GM23248 (cell line): ENCODE measurements at regions not wholly inside any gene's neighbourhood (a gene's known extent, or its start where the extent isn't known, plus 50 kb on each side); places are given as distances from the start of the nearest gene placed in this dataset.

Experiments
- DNase-seq: peaks from one replicate; pipeline ENCODE4 v3.0.0-alpha.2; 2015
- H2AFZ ChIP-seq: fragments of 200-600 bp; sonication (generic); 2 replicates; pipeline ENCODE4 v1.6.1; 2016; ENCODE audit warnings: antibody characterized with exemption
- H3F3A ChIP-seq: fragments of 200-600 bp; sonication (generic); 2 replicates; pipeline ENCODE4 v1.6.1; 2016; ENCODE audit warnings: mild to moderate bottlenecking, antibody characterized with exemption, mixed run types; ENCODE audit not compliant: insufficient read depth
- H3K27ac ChIP-seq: fragments of 200-600 bp; sonication (generic); 2 replicates; pipeline ENCODE4 v1.5.1; 2016; ENCODE audit warnings: mild to moderate bottlenecking
- H3K27me3 ChIP-seq: fragments of 200-600 bp; sonication (generic); replicated peaks from 2 replicates; pipeline ENCODE4 v1.6.1; 2016; ENCODE audit warnings: mild to moderate bottlenecking; ENCODE audit not compliant: insufficient read depth
- H3K36me3 ChIP-seq: fragments of 200-600 bp; sonication (generic); 2 replicates; pipeline ENCODE4 v1.6.1; 2016; ENCODE audit warnings: low read depth, mild to moderate bottlenecking
- H3K4me1 ChIP-seq: fragments of 200-600 bp; sonication (generic); 2 replicates; pipeline ENCODE4 v1.6.1; 2016; ENCODE audit warnings: mild to moderate bottlenecking; ENCODE audit not compliant: insufficient read depth
- H3K4me2 ChIP-seq: fragments of 200-600 bp; sonication (generic); one replicate; pipeline ENCODE4 v1.6.1; 2016; ENCODE audit warnings: mild to moderate bottlenecking; ENCODE audit not compliant: unreplicated experiment
- H3K4me3 ChIP-seq: fragments of 200-600 bp; sonication (generic); 2 replicates; pipeline ENCODE4 v1.5.1; 2016; ENCODE audit warnings: mild to moderate bottlenecking
- H3K79me2 ChIP-seq: fragments of 200-600 bp; sonication (generic); 2 replicates; pipeline ENCODE4 v1.6.1; 2016; ENCODE audit warnings: mild to moderate bottlenecking; ENCODE audit not compliant: insufficient read depth
- H3K9ac ChIP-seq: fragments of 200-600 bp; sonication (generic); 2 replicates; pipeline ENCODE4 v1.6.1; 2016; ENCODE audit warnings: mild to moderate bottlenecking
- H3K9me2 ChIP-seq: fragments of 200-600 bp; sonication (generic); 2 replicates; pipeline ENCODE4 v1.6.1; 2016; ENCODE audit warnings: mixed run types, mild to moderate bottlenecking, moderate library complexity; ENCODE audit not compliant: insufficient read depth
- H3K9me3 ChIP-seq: fragments of 200-600 bp; sonication (generic); one replicate; pipeline ENCODE4 v1.6.1; 2017; ENCODE audit warnings: low read depth
- H4K20me1 ChIP-seq: fragments of 200-600 bp; sonication (generic); 2 replicates; pipeline ENCODE4 v1.6.0; 2016; ENCODE audit not compliant: insufficient read depth
- EZH2 ChIP-seq: fragments of 200-600 bp; sonication (generic); IDR thresholded peaks from 2 replicates; pipeline ENCODE4 v1.6.1; 2018; ENCODE audit warnings: antibody characterized with exemption, mild to moderate bottlenecking; ENCODE audit not compliant: insufficient read depth, poor library complexity, severe bottlenecking
- EZH2phosphoT487 ChIP-seq: fragments of 200-600 bp; sonication (generic); IDR thresholded peaks from 2 replicates; pipeline ENCODE4 v1.6.1; 2018; ENCODE audit warnings: antibody characterized with exemption, moderate library complexity, mild to moderate bottlenecking, low read depth; ENCODE audit not compliant: insufficient read depth
- WGBS, 2 experiments: methylation state at CpG; one replicate each; pipeline ENCODE4 v1.1.6; 2015 to 2017; ENCODE audit warnings: low lambda C conversion rate in 2 of 2, low coverage in 1 of 2; ENCODE audit errors: missing lambda C conversion rate in 2 of 2; 5-methylcytosine and 5-hydroxymethylcytosine counted together
- in situ Hi-C: fragments of 300-500 bp; cut with MboI; formaldehyde crosslinking; loops from 2 replicates; pipeline ENCODE4 v1.15.0; 2020

- H3K9ac ChIP-seq, result peak overlapping the region; percentile 13; the same call in 1 of the 2 replicates
- peak overlapping the region; percentile 76 for H3K27ac ChIP-seq
- no peaks in the 10 kb centered on the region for H3K9me2 ChIP-seq
- peak overlapping the region; percentile 32; the same call in 1 of the 2 replicates for H3K4me3 ChIP-seq
- H3K27me3 ChIP-seq, result no peaks in the 10 kb centered on the region
- in situ Hi-C loops, result no loop called here
- H3K36me3 ChIP-seq, result no peaks in the 10 kb centered on the region
- H3K79me2 ChIP-seq, result no peaks in the 10 kb centered on the region
- no peaks in the 10 kb centered on the region for H3K9me3 ChIP-seq
- H4K20me1 ChIP-seq, result no peaks in the 10 kb centered on the region
- no peak for TF ChIP-seq EZH2
- peak; percentile 96 for TF ChIP-seq EZH2phosphoT487
- DNase-seq, result peak; percentile 85
- H3K4me1 ChIP-seq, result peaks cover 41% of the 10 kb centered on the region
- no peak overlapping the region for H2AFZ ChIP-seq
- H3K4me2 ChIP-seq, result peak overlapping the region; percentile 59
- 4 to 5% methylated on average over 7 of the region's 7 CpGs for WGBS, 2 experiments
- peaks cover 42% of the 10 kb centered on the region for H3F3A ChIP-seq
Observed at GRCh38 chr3:99394831-99395778, 243.3 kb upstream of the COL8A1 start.

GRCh38 chr3:99393961-99394360, 244.4 kb upstream of the COL8A1 start:
- TF ChIP-seq EZH2phosphoT487 (no peak), EZH2 (no peak)

GRCh38 chr3:99388780-99389179, 249.6 kb upstream of the COL8A1 start:
- no peaks in the 10 kb centered on the region for H3K27me3 ChIP-seq
- DNase-seq, result no peak
- H3K36me3 ChIP-seq, result no peaks in the 10 kb centered on the region
- H3K4me1 ChIP-seq, result peaks cover 11% of the 10 kb centered on the region
- peaks cover 7% of the 10 kb centered on the region for H3F3A ChIP-seq
- H3K27ac ChIP-seq, result no peak overlapping the region
- no peak overlapping the region for H3K4me2 ChIP-seq
- in situ Hi-C loops, result no loop called here
- no peaks in the 10 kb centered on the region for H4K20me1 ChIP-seq
- H3K9ac ChIP-seq, result no peak overlapping the region
- no peak overlapping the region for H3K4me3 ChIP-seq
- TF ChIP-seq EZH2 (no peak), EZH2phosphoT487 (no peak)
- no peaks in the 10 kb centered on the region for H3K9me2 ChIP-seq
- no peaks in the 10 kb centered on the region for H3K79me2 ChIP-seq
- no peaks in the 10 kb centered on the region for H3K9me3 ChIP-seq
- H2AFZ ChIP-seq, result no peak overlapping the region

More at GRCh38 chr3:99393961-99394360, 244.4 kb upstream of the COL8A1 start:
- peak overlapping the region; percentile 76 for H3K27ac ChIP-seq
- no peaks in the 10 kb centered on the region for H3K9me3 ChIP-seq
- H2AFZ ChIP-seq, result no peak overlapping the region
- WGBS, 2 experiments, result 47 to 63% methylated on average over 2 of the region's 2 CpGs
- DNase-seq, result no peak
- no peaks in the 10 kb centered on the region for H4K20me1 ChIP-seq
- peak overlapping the region; percentile 43 for H3K4me2 ChIP-seq
- in situ Hi-C loops, result no loop called here
- H3K79me2 ChIP-seq, result no peaks in the 10 kb centered on the region
- no peaks in the 10 kb centered on the region for H3K27me3 ChIP-seq
- H3K9me2 ChIP-seq, result no peaks in the 10 kb centered on the region
- H3F3A ChIP-seq, result peaks cover 42% of the 10 kb centered on the region
- H3K4me1 ChIP-seq, result peaks cover 41% of the 10 kb centered on the region
- H3K36me3 ChIP-seq, result no peaks in the 10 kb centered on the region
- H3K4me3 ChIP-seq, result no peak overlapping the region
- H3K9ac ChIP-seq, result no peak overlapping the region

GRCh38 chr3:99384596-99384995, 253.8 kb upstream of the COL8A1 start:
- Histone ChIP-seq H4K20me1 (no peaks in the 10 kb centered on the region), H3F3A (no peaks in the 10 kb centered on the region), H3K9me2 (no peaks in the 10 kb centered on the region), H2AFZ (peak overlapping the region; percentile 2; the same call in 1 of the 2 replicates), H3K4me1 (peaks cover 9% of the 10 kb centered on the region), H3K36me3 (no peaks in the 10 kb centered on the region), H3K27me3 (no peaks in the 10 kb centered on the region), H3K4me2 (no peak overlapping the region), H3K27ac (no peak overlapping the region), H3K4me3 (no peak overlapping the region), H3K79me2 (no peaks in the 10 kb centered on the region), H3K9me3 (no peaks in the 10 kb centered on the region), H3K9ac (no peak overlapping the region)
- DNase-seq, result peak; percentile 41
- TF ChIP-seq EZH2phosphoT487 (no peak), EZH2 (no peak)
- in situ Hi-C loops, result no loop called here
